ENCODE measurements at regions not wholly inside any gene's neighbourhood (a gene's known extent, or its start where the extent isn't known, plus 50 kb on each side); places are given as distances from the start of the nearest gene placed in this dataset.

- peak; percentile 60 for FAIRE-seq
These were observed 143.1 kb upstream of the MYL2 start for GRCh38 chr12:111063295-111064026.

GRCh38 chr12:111057701-111058425 lies 137.5 kb upstream of the MYL2 start:
- no peak for DNase-seq (ENCODE audit: low read depth)
- no peak for TF ChIP-seq CTCF (IDR thresholded peaks at IDR 0.05; ENCODE audit: insufficient read depth, low read length, severe bottlenecking)
- Histone ChIP-seq H3K27me3 (ENCODE audit: control insufficient read depth, insufficient read depth, low read length) (no peaks in the 10 kb centered on the region), H3K36me3 (ENCODE audit: control insufficient read depth, insufficient read depth, low read length) (peaks cover 3% of the 10 kb centered on the region), H3K4me3 (ENCODE audit: low read depth, low read length) (no peak overlapping the region)
- FAIRE-seq = no peak

More at GRCh38 chr12:111063295-111064026, 143.1 kb upstream of the MYL2 start:
- Histone ChIP-seq H3K36me3 (ENCODE audit: control insufficient read depth, insufficient read depth, low read length) (peaks cover 1% of the 10 kb centered on the region), H3K27me3 (ENCODE audit: control insufficient read depth, insufficient read depth, low read length) (no peaks in the 10 kb centered on the region), H3K4me3 (ENCODE audit: low read depth, low read length) (no peak overlapping the region)
- TF ChIP-seq CTCF (IDR thresholded peaks at IDR 0.05; ENCODE audit: insufficient read depth, low read length, severe bottlenecking) = no peak
- peak; percentile 99 for DNase-seq (ENCODE audit: low read depth)

GRCh38 chr12:111056618-111057521 lies 136.5 kb upstream of the MYL2 start:
- TF ChIP-seq CTCF (IDR thresholded peaks at IDR 0.05; ENCODE audit: insufficient read depth, low read length, severe bottlenecking) = no peak
- no peaks in the 10 kb centered on the region for H3K27me3 ChIP-seq (ENCODE audit: control insufficient read depth, insufficient read depth, low read length)
- peaks cover 3% of the 10 kb centered on the region for H3K36me3 ChIP-seq (ENCODE audit: control insufficient read depth, insufficient read depth, low read length)
- DNase-seq (ENCODE audit: low read depth) (peak; percentile 46), FAIRE-seq (peak; percentile 89)
- no peak overlapping the region for H3K4me3 ChIP-seq (ENCODE audit: low read depth, low read length)

GRCh38 chr12:111055181-111055880 lies 135.0 kb upstream of the MYL2 start:
- FAIRE-seq (no peak), DNase-seq (ENCODE audit: low read depth) (no peak)
- H3K4me3 ChIP-seq (ENCODE audit: low read depth, low read length) = no peak overlapping the region
- peaks cover 3% of the 10 kb centered on the region for H3K36me3 ChIP-seq (ENCODE audit: control insufficient read depth, insufficient read depth, low read length)
- no peaks in the 10 kb centered on the region for H3K27me3 ChIP-seq (ENCODE audit: control insufficient read depth, insufficient read depth, low read length)
- TF ChIP-seq CTCF (IDR thresholded peaks at IDR 0.05; ENCODE audit: insufficient read depth, low read length, severe bottlenecking) = no peak

GRCh38 chr12:111048991-111049390 lies 128.6 kb upstream of the MYL2 start:
- no peak for FAIRE-seq
- TF ChIP-seq CTCF (IDR thresholded peaks at IDR 0.05; ENCODE audit: insufficient read depth, low read length, severe bottlenecking) = no peak

More at GRCh38 chr12:111048991-111049390, 128.6 kb upstream of the MYL2 start:
- Histone ChIP-seq H3K27me3 (ENCODE audit: control insufficient read depth, insufficient read depth, low read length) (no peaks in the 10 kb centered on the region), H3K4me3 (ENCODE audit: low read depth, low read length) (no peak overlapping the region), H3K36me3 (ENCODE audit: control insufficient read depth, insufficient read depth, low read length) (no peaks in the 10 kb centered on the region)
- no peak for DNase-seq (ENCODE audit: low read depth)

All from bronchial epithelial cell (primary cell).